ENCODE measurements at regions not wholly inside any gene's neighbourhood (a gene's known extent, or its start where the extent isn't known, plus 50 kb on each side); places are given as distances from the start of the nearest gene placed in this dataset.
"Not testable (repeated sequence)": the region's sequence is repeated elsewhere in the genome, so short reads cannot be mapped to it uniquely, and the experiment has no call there.

GRCh38 chr9:90702441-90702955, 59.9 kb upstream of the DIRAS2 start:
- WGBS = 63% methylated on average over 2 of the region's 2 CpGs
- no peak overlapping the region for H4K8ac ChIP-seq (ENCODE audit: low read length)
- H3K4me2 ChIP-seq (ENCODE audit: low read length, poor library complexity, severe bottlenecking) = no peak overlapping the region
- H3K36me3 ChIP-seq (ENCODE audit: control insufficient read depth in 1 of 2, insufficient read depth in 2 of 2, low read depth in 1 of 2, low read length in 2 of 2) = no peaks in the 10 kb centered on the region
- no peaks in the 10 kb centered on the region for H3K9me3 ChIP-seq (ENCODE audit: control insufficient read depth, low read length)
- H3K79me1 ChIP-seq (replicated peaks; ENCODE audit: low read length, poor library complexity, severe bottlenecking) = no peaks in the 10 kb centered on the region
- no peak overlapping the region for H2BK5ac ChIP-seq (ENCODE audit: low read depth, low read length, poor library complexity, severe bottlenecking)
- H3K27ac ChIP-seq (ENCODE audit: low read length, poor library complexity, severe bottlenecking) = no peak overlapping the region
- no peaks in the 10 kb centered on the region for H3K4me1 ChIP-seq (ENCODE audit: control insufficient read depth, insufficient read depth, low read depth, low read length)
- no peak overlapping the region for H2BK120ac ChIP-seq (ENCODE audit: low read depth, low read length)
- no peak for DNase-seq
- H3K27me3 ChIP-seq (ENCODE audit: control insufficient read depth in 1 of 2, insufficient read depth in 1 of 2, low read length in 2 of 2) = peaks cover 5 to 15% of the 10 kb centered on the region in 2 experiments
- H3K14ac ChIP-seq (ENCODE audit: low read length in 2 of 2) = no peak overlapping the region
- peak overlapping the region; percentile 4 for H2BK15ac ChIP-seq (ENCODE audit: low read depth, poor library complexity, severe bottlenecking)
- H4K91ac ChIP-seq (ENCODE audit: low read length) = no peak overlapping the region
- no peak overlapping the region for H2AK5ac ChIP-seq (ENCODE audit: low read length, severe bottlenecking)
- no peak overlapping the region for H2BK12ac ChIP-seq (ENCODE audit: low read length in 2 of 2)
- no peak overlapping the region for H3K4ac ChIP-seq (ENCODE audit: low read depth in 1 of 2, low read length in 2 of 2)
- no peak overlapping the region for H2AFZ ChIP-seq (ENCODE audit: low read depth, low read length)
- no peak overlapping the region for H3K9ac ChIP-seq (ENCODE audit: low read length)
- no peak overlapping the region for H3K4me3 ChIP-seq (ENCODE audit: insufficient read depth in 1 of 2, low read depth in 1 of 2, low read length in 2 of 2)
- H3K23ac ChIP-seq (ENCODE audit: low read length in 2 of 2) = no peak overlapping the region
- H3K18ac ChIP-seq (ENCODE audit: low read depth in 1 of 2, low read length in 2 of 2) = no peak overlapping the region

DNA sequence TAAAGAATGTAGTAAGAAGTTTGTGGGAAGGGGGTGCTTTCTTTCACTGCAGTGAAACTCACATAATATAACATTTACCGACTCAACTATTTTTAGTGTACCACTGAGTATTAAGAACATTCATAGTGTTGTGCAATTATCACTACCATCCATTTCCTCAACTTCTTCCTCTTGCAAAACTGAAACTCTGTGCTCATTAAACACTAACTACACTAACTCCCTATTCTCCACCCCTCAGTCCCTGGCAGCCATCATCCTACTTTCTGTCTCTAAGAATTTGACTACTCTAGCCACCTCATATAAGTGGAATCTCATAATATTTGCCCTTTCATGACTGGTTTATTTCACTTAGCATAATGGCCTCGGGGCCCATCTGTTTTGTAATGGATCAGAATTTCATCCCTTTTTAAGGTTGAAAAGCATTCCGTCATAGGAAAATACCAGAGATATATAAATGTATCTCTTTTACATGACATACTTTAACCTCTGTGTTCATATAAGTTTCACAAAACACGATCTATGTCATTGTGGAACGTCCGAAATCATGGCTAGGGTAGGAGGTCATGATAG, 56.3 kb upstream of the DIRAS2 start:
- Histone ChIP-seq H3K23ac (ENCODE audit: low read length in 2 of 2) (no peak overlapping the region), H4K8ac (ENCODE audit: low read length) (no peak overlapping the region), H3K9ac (ENCODE audit: low read length) (no peak overlapping the region), H3K27ac (ENCODE audit: low read length, poor library complexity, severe bottlenecking) (no peak overlapping the region), H3K4ac (ENCODE audit: low read depth in 1 of 2, low read length in 2 of 2) (no peak overlapping the region), H4K91ac (ENCODE audit: low read length) (no peak overlapping the region), H3K9me3 (ENCODE audit: control insufficient read depth, low read length) (no peaks in the 10 kb centered on the region), H3K27me3 (ENCODE audit: control insufficient read depth in 1 of 2, insufficient read depth in 1 of 2, low read length in 2 of 2) (peaks cover 5 to 15% of the 10 kb centered on the region in 2 experiments), H3K4me2 (ENCODE audit: low read length, poor library complexity, severe bottlenecking) (no peak overlapping the region), H3K18ac (ENCODE audit: low read depth in 1 of 2, low read length in 2 of 2) (no peak overlapping the region), H2BK120ac (ENCODE audit: low read depth, low read length) (no peak overlapping the region), H2BK12ac (ENCODE audit: low read length in 2 of 2) (no peak overlapping the region), H2AFZ (ENCODE audit: low read depth, low read length) (no peak overlapping the region), H3K4me1 (ENCODE audit: control insufficient read depth, insufficient read depth, low read depth, low read length) (no peaks in the 10 kb centered on the region), H3K79me1 (replicated peaks; ENCODE audit: low read length, poor library complexity, severe bottlenecking) (no peaks in the 10 kb centered on the region), H2BK15ac (ENCODE audit: low read depth, poor library complexity, severe bottlenecking) (no peak overlapping the region), H2AK5ac (ENCODE audit: low read length, severe bottlenecking) (no peak overlapping the region), H2BK5ac (ENCODE audit: low read depth, low read length, poor library complexity, severe bottlenecking) (no peak overlapping the region), H3K14ac (ENCODE audit: low read length in 2 of 2) (no peak overlapping the region), H3K4me3 (ENCODE audit: insufficient read depth in 1 of 2, low read depth in 1 of 2, low read length in 2 of 2) (no peak overlapping the region), H3K36me3 (ENCODE audit: control insufficient read depth in 1 of 2, insufficient read depth in 2 of 2, low read depth in 1 of 2, low read length in 2 of 2) (no peaks in the 10 kb centered on the region)
- WGBS = 100% methylated on average over 2 of the region's 6 CpGs
- DNase-seq = no peak

DNA sequence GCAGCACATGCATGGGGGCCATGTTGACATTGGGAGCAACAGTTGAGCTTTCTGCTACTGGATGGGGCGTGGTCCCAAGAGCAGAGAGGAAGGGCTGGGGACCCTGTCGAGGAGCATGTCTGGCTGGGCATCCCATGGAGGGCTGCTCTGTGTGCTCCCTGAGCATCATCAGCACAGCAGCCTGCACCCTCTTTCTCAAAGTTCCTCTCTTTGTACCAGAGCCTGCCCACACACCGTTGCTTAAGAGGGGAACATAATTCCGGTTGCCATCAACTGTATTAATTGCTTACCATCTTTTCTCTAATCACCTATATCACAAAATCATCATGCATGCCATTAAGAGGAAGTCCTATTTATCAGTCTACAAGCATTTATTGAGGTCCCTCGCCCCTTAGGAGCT, 55.2 kb upstream of the DIRAS2 start:
- 74% methylated on average over 5 of the region's 5 CpGs for WGBS
- Histone ChIP-seq H3K18ac (ENCODE audit: low read depth in 1 of 2, low read length in 2 of 2) (no peak overlapping the region), H3K4me2 (ENCODE audit: low read length, poor library complexity, severe bottlenecking) (no peak overlapping the region), H3K4ac (ENCODE audit: low read depth in 1 of 2, low read length in 2 of 2) (no peak overlapping the region), H3K79me1 (replicated peaks; ENCODE audit: low read length, poor library complexity, severe bottlenecking) (no peaks in the 10 kb centered on the region), H2BK120ac (ENCODE audit: low read depth, low read length) (no peak overlapping the region), H3K4me3 (ENCODE audit: insufficient read depth in 1 of 2, low read depth in 1 of 2, low read length in 2 of 2) (no peak overlapping the region), H4K8ac (ENCODE audit: low read length) (no peak overlapping the region), H2BK15ac (ENCODE audit: low read depth, poor library complexity, severe bottlenecking) (no peak overlapping the region), H3K4me1 (ENCODE audit: control insufficient read depth, insufficient read depth, low read depth, low read length) (no peaks in the 10 kb centered on the region), H3K9ac (ENCODE audit: low read length) (no peak overlapping the region), H2AK5ac (ENCODE audit: low read length, severe bottlenecking) (no peak overlapping the region), H2AFZ (ENCODE audit: low read depth, low read length) (no peak overlapping the region), H3K9me3 (ENCODE audit: control insufficient read depth, low read length) (no peaks in the 10 kb centered on the region), H3K14ac (ENCODE audit: low read length in 2 of 2) (no peak overlapping the region), H3K23ac (ENCODE audit: low read length in 2 of 2) (no peak overlapping the region), H3K36me3 (ENCODE audit: control insufficient read depth in 1 of 2, insufficient read depth in 2 of 2, low read depth in 1 of 2, low read length in 2 of 2) (no peaks in the 10 kb centered on the region), H3K27me3 (ENCODE audit: control insufficient read depth in 1 of 2, insufficient read depth in 1 of 2, low read length in 2 of 2) (peaks cover 3 to 15% of the 10 kb centered on the region in 2 experiments), H2BK5ac (ENCODE audit: low read depth, low read length, poor library complexity, severe bottlenecking) (no peak overlapping the region), H2BK12ac (ENCODE audit: low read length in 2 of 2) (no peak overlapping the region), H4K91ac (ENCODE audit: low read length) (no peak overlapping the region), H3K27ac (ENCODE audit: low read length, poor library complexity, severe bottlenecking) (no peak overlapping the region)
- DNase-seq = no peak

GRCh38 chr9:90694187-90694586, 51.6 kb upstream of the DIRAS2 start:
- not testable (repeated sequence) for H3K4me1 ChIP-seq (ENCODE audit: control insufficient read depth, insufficient read depth, low read depth, low read length)

More at GRCh38 chr9:90694187-90694586, 51.6 kb upstream of the DIRAS2 start:
- not testable (repeated sequence) for H3K36me3 ChIP-seq (ENCODE audit: control insufficient read depth in 1 of 2, insufficient read depth in 2 of 2, low read depth in 1 of 2, low read length in 2 of 2); H3K9me3 ChIP-seq (ENCODE audit: control insufficient read depth, low read length); H3K18ac ChIP-seq (ENCODE audit: low read depth in 1 of 2, low read length in 2 of 2); H3K14ac ChIP-seq (ENCODE audit: low read length in 2 of 2); H2BK120ac ChIP-seq (ENCODE audit: low read depth, low read length); H2AFZ ChIP-seq (ENCODE audit: low read depth, low read length); H2AK5ac ChIP-seq (ENCODE audit: low read length, severe bottlenecking); H2BK5ac ChIP-seq (ENCODE audit: low read depth, low read length, poor library complexity, severe bottlenecking); H3K4ac ChIP-seq (ENCODE audit: low read depth in 1 of 2, low read length in 2 of 2); H3K9ac ChIP-seq (ENCODE audit: low read length); H2BK15ac ChIP-seq (ENCODE audit: low read depth, poor library complexity, severe bottlenecking); H3K27ac ChIP-seq (ENCODE audit: low read length, poor library complexity, severe bottlenecking); H3K79me1 ChIP-seq (replicated peaks; ENCODE audit: low read length, poor library complexity, severe bottlenecking); H3K27me3 ChIP-seq (ENCODE audit: control insufficient read depth in 1 of 2, insufficient read depth in 1 of 2, low read length in 2 of 2); DNase-seq; H3K23ac ChIP-seq (ENCODE audit: low read length in 2 of 2); H2BK12ac ChIP-seq (ENCODE audit: low read length in 2 of 2); H3K4me2 ChIP-seq (ENCODE audit: low read length, poor library complexity, severe bottlenecking); H3K4me3 ChIP-seq (ENCODE audit: insufficient read depth in 1 of 2, low read depth in 1 of 2, low read length in 2 of 2)
- Histone ChIP-seq H4K8ac (ENCODE audit: low read length) (peak overlapping the region; percentile 2), H4K91ac (ENCODE audit: low read length) (peak overlapping the region; percentile 2)
- 96% methylated on average over 1 of the region's 1 CpG for WGBS
